ENCODE measurements at regions not wholly inside any gene's neighbourhood (a gene's known extent, or its start where the extent isn't known, plus 50 kb on each side); places are given as distances from the start of the nearest gene placed in this dataset.

DNA sequence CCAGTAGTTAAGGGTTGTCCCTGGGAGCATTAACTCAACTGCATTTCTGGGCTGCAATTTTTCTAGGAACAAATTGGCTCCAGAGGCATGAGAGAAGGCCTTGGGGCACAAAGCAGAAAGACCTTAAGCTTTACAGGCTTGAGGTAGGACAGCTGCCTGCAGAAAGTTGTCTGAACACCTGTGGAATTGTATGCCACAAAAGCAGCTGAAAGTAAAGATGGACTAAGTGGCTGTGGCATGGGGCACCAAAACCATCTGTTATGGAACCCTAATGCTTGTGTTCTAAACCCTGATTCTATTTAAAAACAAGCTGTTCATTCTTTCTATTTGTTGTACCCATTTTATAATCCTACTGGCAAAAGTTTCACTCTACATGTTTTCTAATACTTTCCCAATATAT, 515.2 kb downstream of the GLUD2 start:
- TF ChIP-seq EP300 (IDR thresholded peaks at IDR 0.05): no peak
- no peak for TF ChIP-seq POLR2A (IDR thresholded peaks at IDR 0.05)

Measured in ovary (tissue), 1 donor.